ENCODE measurements at regions not wholly inside any gene's neighbourhood (a gene's known extent, or its start where the extent isn't known, plus 50 kb on each side); places are given as distances from the start of the nearest gene placed in this dataset.

DNA sequence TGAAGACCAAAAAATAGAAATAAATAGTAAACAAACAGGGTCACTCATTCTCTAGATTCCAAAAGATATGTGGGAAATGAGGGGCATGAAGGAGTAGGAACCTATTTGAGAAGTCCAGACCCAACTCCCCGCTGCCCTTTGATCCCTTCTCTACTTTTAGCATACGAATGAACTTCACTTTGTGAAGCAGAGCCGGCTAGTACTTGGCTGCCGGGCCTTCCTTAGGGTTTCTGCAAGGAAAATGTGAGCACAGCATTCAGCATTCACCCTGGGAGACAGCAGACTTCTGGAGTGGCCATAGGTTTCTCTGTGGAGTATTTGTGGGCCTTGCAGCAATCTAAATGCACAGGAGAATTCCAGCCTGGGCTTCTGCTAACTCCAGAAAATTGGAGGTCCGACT lies 76.3 kb upstream of the PRKAR2B start:
- no peak for DNase-seq
- H3K27me3 ChIP-seq (ENCODE audit: insufficient read depth, low read depth, severe bottlenecking), result no peaks in the 10 kb centered on the region
- TF ChIP-seq, protein P1, sequence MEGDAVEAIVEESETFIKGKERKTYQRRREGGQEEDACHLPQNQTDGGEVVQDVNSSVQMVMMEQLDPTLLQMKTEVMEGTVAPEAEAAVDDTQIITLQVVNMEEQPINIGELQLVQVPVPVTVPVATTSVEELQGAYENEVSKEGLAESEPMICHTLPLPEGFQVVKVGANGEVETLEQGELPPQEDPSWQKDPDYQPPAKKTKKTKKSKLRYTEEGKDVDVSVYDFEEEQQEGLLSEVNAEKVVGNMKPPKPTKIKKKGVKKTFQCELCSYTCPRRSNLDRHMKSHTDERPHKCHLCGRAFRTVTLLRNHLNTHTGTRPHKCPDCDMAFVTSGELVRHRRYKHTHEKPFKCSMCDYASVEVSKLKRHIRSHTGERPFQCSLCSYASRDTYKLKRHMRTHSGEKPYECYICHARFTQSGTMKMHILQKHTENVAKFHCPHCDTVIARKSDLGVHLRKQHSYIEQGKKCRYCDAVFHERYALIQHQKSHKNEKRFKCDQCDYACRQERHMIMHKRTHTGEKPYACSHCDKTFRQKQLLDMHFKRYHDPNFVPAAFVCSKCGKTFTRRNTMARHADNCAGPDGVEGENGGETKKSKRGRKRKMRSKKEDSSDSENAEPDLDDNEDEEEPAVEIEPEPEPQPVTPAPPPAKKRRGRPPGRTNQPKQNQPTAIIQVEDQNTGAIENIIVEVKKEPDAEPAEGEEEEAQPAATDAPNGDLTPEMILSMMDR (IDR thresholded peaks at IDR 0.05; ENCODE audit: low read depth, low read length), result no peak

GRCh38 chr7:106978425-106979420 lies 65.8 kb upstream of the PRKAR2B start:
- H3K9me3 ChIP-seq (ENCODE audit: severe bottlenecking), result no peaks in the 10 kb centered on the region
- TF ChIP-seq, protein P1 (IDR thresholded peaks at IDR 0.05; ENCODE audit: low read depth, low read length), result 0 out of 2 replicates have a peak, but pooled peaks have one; percentile 2
- H3K4me3 ChIP-seq (ENCODE audit: low read depth, low read length), result no peak overlapping the region
- no peak for DNase-seq
- H3K27ac ChIP-seq, result no peak overlapping the region
- H3K36me3 ChIP-seq, result no peaks in the 10 kb centered on the region
- H3K27me3 ChIP-seq (ENCODE audit: insufficient read depth, low read depth, severe bottlenecking), result no peaks in the 10 kb centered on the region

More for the DNA sequence above, 76.3 kb upstream of the PRKAR2B start:
- Histone ChIP-seq H3K27ac (no peak overlapping the region), H3K4me3 (ENCODE audit: low read depth, low read length) (no peak overlapping the region), H3K36me3 (no peaks in the 10 kb centered on the region), H3K9me3 (ENCODE audit: severe bottlenecking) (no peaks in the 10 kb centered on the region)

DNA sequence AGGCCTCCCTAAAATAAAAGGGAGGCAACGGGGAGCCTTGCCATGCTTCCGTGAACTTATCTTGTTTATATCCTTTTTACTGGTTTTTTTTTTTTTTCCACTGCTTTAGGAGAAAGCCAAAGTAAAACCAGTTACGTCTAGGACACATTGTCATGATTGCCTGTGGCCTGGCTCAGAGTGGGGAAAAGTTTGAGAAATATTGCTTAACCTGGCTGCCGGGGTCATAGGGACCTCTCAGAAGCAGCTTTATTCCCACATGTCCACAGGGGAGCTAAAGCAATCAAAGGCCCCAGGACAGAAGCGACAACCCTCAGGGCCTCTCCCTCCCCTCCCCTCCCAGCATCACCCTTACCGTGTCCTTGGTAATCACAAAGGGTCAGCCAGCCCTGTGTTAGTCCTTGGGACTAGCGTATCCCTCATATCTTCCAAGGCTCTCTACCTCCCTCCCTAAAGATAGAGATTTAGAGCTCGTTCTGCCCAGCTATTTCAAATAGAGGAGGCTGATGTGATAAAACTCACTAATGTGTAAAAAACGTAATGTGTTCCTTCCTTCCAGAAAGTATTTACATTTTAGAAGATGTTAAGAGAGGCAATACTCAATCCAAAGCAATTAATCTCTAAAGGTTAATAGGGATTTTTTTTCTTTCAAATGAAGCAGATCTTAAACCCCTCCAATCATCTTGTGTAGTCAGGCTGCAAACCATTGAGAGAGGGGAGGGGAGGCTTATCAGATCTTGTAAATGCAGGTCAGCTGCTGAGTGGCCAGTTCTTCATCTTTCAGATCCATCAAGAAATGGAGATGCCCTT lies 64.8 kb upstream of the PRKAR2B start:
- TF ChIP-seq, protein P1 (IDR thresholded peaks at IDR 0.05; ENCODE audit: low read depth, low read length), result no peak
- no peak for DNase-seq

DNA sequence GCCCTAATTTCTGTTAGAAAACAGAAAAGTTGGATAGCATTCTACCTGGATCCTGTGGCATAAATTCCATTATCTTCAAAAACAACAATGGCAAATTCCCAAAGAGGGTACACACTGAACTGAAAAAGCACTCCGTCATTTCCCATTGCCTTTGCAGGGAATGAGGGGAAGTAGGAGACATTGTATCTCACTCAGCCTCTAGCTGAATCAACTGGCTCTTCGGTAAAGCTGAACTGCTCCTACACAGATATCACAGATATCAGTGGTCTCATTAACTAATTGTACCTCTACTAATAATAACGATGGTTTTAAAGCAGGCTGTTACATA lies 64.2 kb upstream of the PRKAR2B start:
- no peak overlapping the region for H3K27ac ChIP-seq
- no peak for DNase-seq
- H3K4me3 ChIP-seq (ENCODE audit: low read depth, low read length), result no peak overlapping the region
- no peaks in the 10 kb centered on the region for H3K27me3 ChIP-seq (ENCODE audit: insufficient read depth, low read depth, severe bottlenecking)
- H3K9me3 ChIP-seq (ENCODE audit: severe bottlenecking), result no peaks in the 10 kb centered on the region
- H3K36me3 ChIP-seq, result no peaks in the 10 kb centered on the region
- TF ChIP-seq, protein P1 (IDR thresholded peaks at IDR 0.05; ENCODE audit: low read depth, low read length), result no peak

More for the DNA sequence above, 64.8 kb upstream of the PRKAR2B start:
- no peak overlapping the region for H3K4me3 ChIP-seq (ENCODE audit: low read depth, low read length)
- no peaks in the 10 kb centered on the region for H3K9me3 ChIP-seq (ENCODE audit: severe bottlenecking)
- H3K36me3 ChIP-seq, result no peaks in the 10 kb centered on the region
- H3K27me3 ChIP-seq (ENCODE audit: insufficient read depth, low read depth, severe bottlenecking), result no peaks in the 10 kb centered on the region
- no peak overlapping the region for H3K27ac ChIP-seq

DNA sequence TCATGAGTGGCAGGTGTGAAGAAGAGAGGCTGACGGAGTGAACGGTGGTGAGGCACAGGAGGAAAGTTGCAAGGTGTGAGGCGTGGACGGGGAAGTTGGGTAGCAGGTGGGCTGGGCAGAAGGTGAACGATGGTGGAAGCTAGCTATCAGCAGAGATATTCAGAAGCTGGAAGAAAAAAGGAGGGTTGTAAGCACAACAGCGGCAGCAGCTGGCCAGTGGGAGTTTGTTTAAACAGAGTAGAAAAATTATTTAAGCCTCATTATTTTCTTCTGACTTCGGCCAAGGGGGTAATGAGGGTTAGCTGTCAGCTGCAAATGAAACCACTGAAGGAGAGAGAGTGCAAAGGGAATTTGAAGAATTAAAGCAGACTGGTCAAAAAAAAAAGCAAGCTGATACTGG lies 62.1 kb upstream of the PRKAR2B start:
- Histone ChIP-seq H3K36me3 (no peaks in the 10 kb centered on the region), H3K9me3 (ENCODE audit: severe bottlenecking) (no peaks in the 10 kb centered on the region), H3K27ac (no peak overlapping the region), H3K4me3 (ENCODE audit: low read depth, low read length) (no peak overlapping the region), H3K27me3 (ENCODE audit: insufficient read depth, low read depth, severe bottlenecking) (no peaks in the 10 kb centered on the region)
- TF ChIP-seq, protein P1 (IDR thresholded peaks at IDR 0.05; ENCODE audit: low read depth, low read length), result no peak
- DNase-seq, result no peak
